HEK293T (cell line): ENCODE measurements at regions not wholly inside any gene's neighbourhood (a gene's known extent, or its start where the extent isn't known, plus 50 kb on each side); places are given as distances from the start of the nearest gene placed in this dataset.

Experiments used
- CTCF ChIA-PET: fragments of 350-600 bp; formaldehyde crosslinking; extraction: SDS; loops from one replicate; lab custom pipeline; 2021; ENCODE audit warnings: antibody characterized with exemption, inconsistent platforms; lab: Yijun Ruan, JAX
- POLR2A ChIA-PET: fragments of 350-600 bp; formaldehyde crosslinking; extraction: SDS; loops from one replicate; lab custom pipeline; 2020; ENCODE audit warnings: antibody characterized with exemption, inconsistent platforms; lab: Yijun Ruan, JAX
- DNase-seq: peaks from one replicate; pipeline ENCODE4 v3.0.0; 2012; ENCODE audit warnings: mixed read lengths; ENCODE audit errors: extremely low spot score
- ARNT ChIP-seq: fragments of 450-650 bp; IDR thresholded peaks from 2 replicates; pipeline ENCODE4 v1.6.1; 2017; ENCODE audit warnings: mild to moderate bottlenecking
- BHLHE40 ChIP-seq: fragments of 450-650 bp; IDR thresholded peaks from 2 replicates; pipeline ENCODE4 v1.6.1; 2016; ENCODE audit warnings: mild to moderate bottlenecking, moderate library complexity, borderline replicate concordance
- CTBP1 ChIP-seq: fragments of 450-650 bp; IDR thresholded peaks from 2 replicates; pipeline ENCODE4 v1.6.1; 2016; ENCODE audit warnings: borderline replicate concordance
- ELF4 ChIP-seq: fragments of 450-650 bp; IDR thresholded peaks from 2 replicates; pipeline ENCODE4 v1.6.1; 2017; ENCODE audit warnings: antibody characterized with exemption
- FOXA1 ChIP-seq: fragments of 450-650 bp; IDR thresholded peaks from 2 replicates; pipeline ENCODE4 v1.6.1; 2016; ENCODE audit warnings: mild to moderate bottlenecking
- FOXK2 ChIP-seq: fragments of 450-650 bp; IDR thresholded peaks from 2 replicates; pipeline ENCODE4 v1.6.1; 2016; ENCODE audit warnings: mild to moderate bottlenecking
- FOXM1 ChIP-seq: fragments of 450-650 bp; IDR thresholded peaks from 2 replicates; pipeline ENCODE4 v1.6.1; 2017; ENCODE audit warnings: mild to moderate bottlenecking, borderline replicate concordance
- HDGF ChIP-seq: fragments of 450-650 bp; IDR thresholded peaks from 2 replicates; pipeline ENCODE4 v1.6.1; 2017; ENCODE audit warnings: antibody characterized with exemption, borderline replicate concordance
- L3MBTL2 ChIP-seq: fragments of 450-650 bp; conservative IDR thresholded peaks from 2 replicates; pipeline ENCODE4 v1.6.1; 2016; ENCODE audit warnings: mild to moderate bottlenecking
- LEF1 ChIP-seq: fragments of 450-650 bp; IDR thresholded peaks from 2 replicates; pipeline ENCODE4 v1.6.1; 2017; ENCODE audit warnings: mild to moderate bottlenecking, borderline replicate concordance
- NFRKB ChIP-seq: fragments of 450-650 bp; IDR thresholded peaks from 2 replicates; pipeline ENCODE4 v1.6.1; 2016; ENCODE audit warnings: mild to moderate bottlenecking, moderate library complexity
- SP1 ChIP-seq: fragments of 450-650 bp; IDR thresholded peaks from 2 replicates; pipeline ENCODE4 v1.6.1; 2017
- SUZ12 ChIP-seq: fragments of 450-650 bp; IDR thresholded peaks from 2 replicates; pipeline ENCODE4 v1.6.1; 2016; ENCODE audit warnings: mild to moderate bottlenecking
- TARDBP ChIP-seq: fragments of 450-650 bp; IDR thresholded peaks from 2 replicates; pipeline ENCODE4 v1.6.1; 2016
- ZNF384 ChIP-seq: fragments of 450-650 bp; IDR thresholded peaks from 2 replicates; pipeline ENCODE4 v1.6.1; 2016
- TF ChIP-seq, protein P1 (sequence below): fragments of 450-650 bp; IDR thresholded peaks from 2 replicates; pipeline ENCODE4 v1.6.1; 2016

DNA sequence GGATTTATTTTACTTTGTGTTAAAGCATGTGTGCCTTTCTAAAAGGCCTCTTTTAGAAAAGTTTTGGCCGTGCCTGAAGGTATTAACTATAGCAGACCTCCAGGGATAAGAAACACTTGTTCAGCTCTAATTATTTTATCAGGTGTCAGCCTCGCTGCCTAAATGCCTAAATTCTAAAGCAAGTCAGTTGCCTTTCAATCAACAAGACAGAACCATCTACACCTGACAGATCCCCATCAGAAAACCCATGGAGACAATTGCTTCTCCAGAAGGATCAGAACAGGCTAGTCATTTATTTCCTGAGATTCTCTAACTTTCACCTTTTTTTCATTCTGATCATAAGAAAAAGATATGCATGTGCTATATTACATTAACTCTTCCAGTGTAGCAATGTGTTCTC lies 171.4 kb upstream of the GPC6 start:
- DNase-seq = no peak
- TF ChIP-seq ELF4 = no peak
- no peak for TF ChIP-seq ARNT
- ChIA-PET POLR2A (no interaction called here), CTCF (no interaction called here)

DNA sequence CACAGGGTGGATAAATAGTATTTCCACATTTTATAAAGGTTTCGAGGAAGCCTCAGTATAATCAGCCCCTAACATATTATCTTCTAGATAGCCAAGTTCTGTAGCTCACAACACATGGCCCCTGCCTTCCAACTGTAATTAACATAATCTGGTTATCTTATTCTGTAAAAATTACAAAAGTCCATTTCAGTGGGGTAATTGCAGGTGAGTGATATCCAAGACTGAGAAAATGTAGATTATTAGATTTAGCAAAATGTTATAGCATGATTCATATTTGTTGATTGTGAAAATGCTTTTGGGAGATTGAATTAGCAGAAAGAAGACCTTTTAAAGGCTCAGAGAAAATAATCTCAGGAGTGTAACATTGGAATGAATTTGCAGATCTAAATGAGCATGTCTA lies 168.3 kb upstream of the GPC6 start:
- POLR2A ChIA-PET = no interaction called here
- DNase-seq = no peak
- CTCF ChIA-PET = no interaction called here
- TF ChIP-seq HDGF = no peak
- no peak for TF ChIP-seq ELF4
- TF ChIP-seq NFRKB = no peak
- TF ChIP-seq TARDBP = no peak
- TF ChIP-seq CTBP1 = no peak
- no peak for TF ChIP-seq BHLHE40
- no peak for TF ChIP-seq FOXK2
- TF ChIP-seq FOXA1 = no peak
- TF ChIP-seq SP1 = no peak
- no peak for TF ChIP-seq FOXM1
- TF ChIP-seq LEF1 = no peak
- TF ChIP-seq, protein P1, sequence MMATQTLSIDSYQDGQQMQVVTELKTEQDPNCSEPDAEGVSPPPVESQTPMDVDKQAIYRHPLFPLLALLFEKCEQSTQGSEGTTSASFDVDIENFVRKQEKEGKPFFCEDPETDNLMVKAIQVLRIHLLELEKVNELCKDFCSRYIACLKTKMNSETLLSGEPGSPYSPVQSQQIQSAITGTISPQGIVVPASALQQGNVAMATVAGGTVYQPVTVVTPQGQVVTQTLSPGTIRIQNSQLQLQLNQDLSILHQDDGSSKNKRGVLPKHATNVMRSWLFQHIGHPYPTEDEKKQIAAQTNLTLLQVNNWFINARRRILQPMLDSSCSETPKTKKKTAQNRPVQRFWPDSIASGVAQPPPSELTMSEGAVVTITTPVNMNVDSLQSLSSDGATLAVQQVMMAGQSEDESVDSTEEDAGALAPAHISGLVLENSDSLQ = no peak
- TF ChIP-seq ARNT = no peak
- no peak for TF ChIP-seq SUZ12

DNA sequence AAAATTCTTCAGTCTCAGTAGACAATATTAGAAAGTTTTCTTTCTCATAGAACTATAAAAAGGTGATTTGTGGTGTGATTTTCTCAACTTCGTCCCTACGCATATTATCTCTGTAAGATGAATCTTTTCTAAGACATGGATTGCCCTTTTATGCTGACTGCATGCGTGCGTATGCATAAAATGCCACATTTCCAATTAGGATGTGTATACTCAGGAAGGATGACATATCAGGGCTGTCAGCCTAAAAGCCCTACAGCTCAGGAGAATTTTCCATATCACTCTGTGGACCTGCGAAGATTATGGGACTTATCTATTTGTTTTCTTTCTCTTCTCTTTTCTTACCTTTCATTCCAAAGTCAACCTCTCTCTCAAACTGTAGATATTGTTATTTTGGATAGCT lies 166.5 kb upstream of the GPC6 start:
- TF ChIP-seq LEF1 = no peak
- CTCF ChIA-PET = no interaction called here
- POLR2A ChIA-PET = no interaction called here
- DNase-seq = no peak

DNA sequence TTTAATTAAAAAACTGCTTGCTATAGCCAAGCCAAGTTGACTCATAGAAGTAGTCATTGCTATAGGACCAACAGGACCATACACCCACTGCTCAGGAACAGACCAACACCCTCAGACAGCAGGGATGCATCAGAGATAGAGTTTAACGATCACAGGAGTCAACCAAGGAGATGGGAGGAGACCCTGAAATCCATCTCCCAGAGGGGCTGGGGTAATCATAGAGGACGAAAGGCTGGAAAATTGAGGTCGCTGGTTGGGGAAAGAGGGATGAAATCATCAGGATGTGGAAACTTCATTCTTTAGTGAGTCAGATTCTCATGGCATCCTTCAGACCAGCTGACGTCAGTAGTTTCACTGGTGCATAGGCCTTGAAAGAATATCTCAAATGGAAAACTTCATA lies 160.4 kb upstream of the GPC6 start:
- DNase-seq = no peak
- TF ChIP-seq SUZ12 (no peak), FOXA1 (no peak), LEF1 (no peak), SP1 (no peak), ARNT (no peak), BHLHE40 (no peak), NFRKB (no peak), ZNF384 (no peak), FOXM1 (no peak), L3MBTL2 (no peak)
- TF ChIP-seq, protein P1 = no peak
- POLR2A ChIA-PET = interaction anchor here (1.2 kb wide), 1 partner anchor 162 kb away, joined by 3 read pairs; no protein-coding TSS in a partner anchor
- CTCF ChIA-PET = interaction anchor here (1.0 kb wide), 1 partner anchor 13 kb away, joined by 3 read pairs; no protein-coding TSS in a partner anchor

DNA sequence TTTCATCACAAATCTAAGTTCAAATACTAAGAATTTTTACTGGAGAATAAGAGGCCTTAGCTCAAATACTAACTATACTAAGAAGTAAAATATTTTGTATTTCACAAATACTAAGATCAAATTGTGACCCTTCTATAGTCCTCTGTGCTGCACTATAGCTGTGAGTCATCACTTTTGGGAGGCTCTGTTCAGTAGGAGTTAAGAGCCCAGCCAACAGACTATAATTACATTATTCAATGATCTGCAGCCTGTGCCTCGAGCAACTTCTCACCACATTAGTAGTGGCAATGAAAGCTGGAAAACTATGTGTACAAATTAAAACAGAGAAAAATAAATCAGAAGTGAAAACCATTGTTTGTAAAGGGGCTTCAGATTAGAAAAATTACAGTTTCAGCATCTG lies 147.3 kb upstream of the GPC6 start:
- ChIA-PET POLR2A (no interaction called here), CTCF (no interaction called here)
- no peak for DNase-seq
- TF ChIP-seq SUZ12 (no peak), BHLHE40 (no peak), L3MBTL2 (no peak), FOXK2 (no peak), NFRKB (no peak), ELF4 (no peak), TARDBP (no peak), CTBP1 (no peak), HDGF (no peak), ZNF384 (no peak), FOXM1 (no peak), FOXA1 (no peak), SP1 (no peak)
- TF ChIP-seq, protein P1 = no peak

DNA sequence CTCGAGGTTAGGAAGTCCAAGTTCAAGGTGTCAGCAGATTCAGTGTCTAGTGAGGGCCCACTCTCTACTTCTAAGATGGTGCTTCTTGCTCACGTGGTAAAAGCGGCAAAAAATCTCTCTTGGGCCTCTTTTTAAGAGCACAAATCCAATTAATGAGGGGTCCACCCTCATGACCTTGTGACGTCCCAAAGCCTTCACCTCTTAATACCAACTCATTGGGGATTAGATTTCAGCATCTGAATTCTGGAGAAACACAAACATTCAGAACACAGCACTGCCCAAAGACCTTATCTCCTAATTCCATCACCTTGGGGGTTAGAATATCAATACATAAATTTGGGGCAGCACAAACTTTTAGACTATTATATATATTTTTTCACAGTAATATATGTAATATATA lies 146.4 kb upstream of the GPC6 start:
- no peak for DNase-seq
- POLR2A ChIA-PET = no interaction called here
- CTCF ChIA-PET = no interaction called here
- TF ChIP-seq L3MBTL2 (no peak), FOXA1 (no peak), LEF1 (no peak), FOXK2 (no peak), ARNT (no peak), TARDBP (no peak), SUZ12 (no peak), ZNF384 (no peak)

DNA sequence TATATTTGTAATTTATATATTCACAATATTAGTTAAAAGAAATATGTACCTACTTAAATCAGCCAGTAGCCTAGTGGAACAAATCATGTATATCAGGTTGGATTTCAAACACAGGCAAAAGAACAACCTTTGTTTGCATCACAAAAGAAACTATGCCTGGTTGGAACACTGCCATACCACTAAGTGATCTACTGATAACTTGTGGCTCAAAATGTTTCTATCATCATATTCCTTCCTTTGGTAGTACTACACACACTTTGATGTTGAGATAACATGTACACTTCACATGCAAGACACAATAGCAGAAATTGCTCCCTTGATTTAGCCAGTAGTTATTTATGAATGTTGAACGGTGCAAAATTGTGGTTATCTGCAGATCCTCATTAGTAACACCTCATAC lies 146.0 kb upstream of the GPC6 start:
- TF ChIP-seq FOXK2 = no peak
- ChIA-PET CTCF (no interaction called here), POLR2A (no interaction called here)
- no peak for DNase-seq

DNA sequence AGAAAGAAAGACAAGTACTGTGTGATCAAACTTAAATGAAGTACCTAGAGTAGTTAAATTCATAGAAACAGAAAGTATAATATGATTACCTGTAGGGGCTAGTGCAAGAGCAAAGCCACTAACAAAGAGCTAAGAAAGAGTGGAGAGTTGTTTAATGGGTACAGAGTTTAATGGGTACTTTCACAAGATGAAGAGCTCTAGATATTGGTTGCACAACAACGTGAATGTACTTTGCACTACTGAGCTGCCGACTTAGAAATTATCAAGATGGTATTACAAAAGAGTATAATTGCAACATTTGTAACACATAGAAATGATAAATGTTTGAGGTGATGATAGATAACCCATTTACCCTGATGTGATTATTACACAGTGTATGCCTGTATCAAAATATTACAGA lies 140.3 kb upstream of the GPC6 start:
- POLR2A ChIA-PET = no interaction called here
- TF ChIP-seq NFRKB = no peak
- TF ChIP-seq TARDBP = no peak
- no peak for TF ChIP-seq SP1
- TF ChIP-seq ARNT = no peak
- no peak for TF ChIP-seq HDGF
- no peak for TF ChIP-seq CTBP1
- no peak for TF ChIP-seq FOXK2
- TF ChIP-seq, protein P1 = no peak
- TF ChIP-seq L3MBTL2 = no peak
- TF ChIP-seq ELF4 = no peak

More for the DNA sequence above, 140.3 kb upstream of the GPC6 start:
- no peak for DNase-seq
- CTCF ChIA-PET = no interaction called here
